Anterior cingulate cortex (tissue), 58 donors: ENCODE measurements at regions not wholly inside any gene's neighbourhood (a gene's known extent, or its start where the extent isn't known, plus 50 kb on each side); places are given as distances from the start of the nearest gene placed in this dataset.

Source experiments
- DNase-seq, 58 donors: peaks; one replicate each; lab custom pipeline; 2025; lab: John Stamatoyannopoulos, UW

- DNase-seq, result no peak
Measured at GRCh38 chr14:34184126-34184525, 233.3 kb upstream of the EGLN3 start.

- DNase-seq, result no peak
Measured at GRCh38 chr14:34183478-34183877, 232.6 kb upstream of the EGLN3 start.

GRCh38 chr14:34181338-34181737 lies 230.5 kb upstream of the EGLN3 start:
- DNase-seq, result no peak

- DNase-seq, result no peak
Measured at GRCh38 chr14:34180869-34181268, 230.0 kb upstream of the EGLN3 start.

GRCh38 chr14:34180434-34180833 lies 229.6 kb upstream of the EGLN3 start:
- peak in 1 of 58 donors; percentile 5 for DNase-seq

- no peak for DNase-seq
Measured at GRCh38 chr14:34179727-34180126, 228.9 kb upstream of the EGLN3 start.

- no peak for DNase-seq
Measured at GRCh38 chr14:34177466-34177865, 226.6 kb upstream of the EGLN3 start.

- no peak for DNase-seq
Measured at GRCh38 chr14:34175574-34175973, 224.7 kb upstream of the EGLN3 start.

GRCh38 chr14:34174973-34175372 lies 224.1 kb upstream of the EGLN3 start:
- no peak for DNase-seq

- no peak for DNase-seq
Measured at GRCh38 chr14:34173916-34174315, 223.0 kb upstream of the EGLN3 start.

- peak in 7 of 58 donors; percentile 2 to 46 (median 9) for DNase-seq
Measured at GRCh38 chr14:34172550-34173368, 221.9 kb upstream of the EGLN3 start.

GRCh38 chr14:34172173-34172451 lies 221.2 kb upstream of the EGLN3 start:
- no peak for DNase-seq

- DNase-seq, result no peak
Measured at GRCh38 chr14:34171431-34172172, 220.7 kb upstream of the EGLN3 start.

- DNase-seq, result no peak
Measured at GRCh38 chr14:34170882-34171281, 220.0 kb upstream of the EGLN3 start.

GRCh38 chr14:34169561-34169960 lies 218.7 kb upstream of the EGLN3 start:
- DNase-seq, result no peak

- no peak for DNase-seq
Measured at GRCh38 chr14:34168656-34169055, 217.8 kb upstream of the EGLN3 start.

- no peak for DNase-seq
Measured at GRCh38 chr14:34165847-34166350, 215.0 kb upstream of the EGLN3 start.

GRCh38 chr14:34164162-34164864 lies 213.4 kb upstream of the EGLN3 start:
- DNase-seq, result no peak

- no peak for DNase-seq
Measured at GRCh38 chr14:34161351-34162082, 210.6 kb upstream of the EGLN3 start.

- no peak for DNase-seq
Measured at GRCh38 chr14:34160619-34161018, 209.7 kb upstream of the EGLN3 start.

- no peak for DNase-seq
Measured at GRCh38 chr14:34157651-34158050, 206.8 kb upstream of the EGLN3 start.
